ENCODE measurements at regions not wholly inside any gene's neighbourhood (a gene's known extent, or its start where the extent isn't known, plus 50 kb on each side); places are given as distances from the start of the nearest gene placed in this dataset.

DNA sequence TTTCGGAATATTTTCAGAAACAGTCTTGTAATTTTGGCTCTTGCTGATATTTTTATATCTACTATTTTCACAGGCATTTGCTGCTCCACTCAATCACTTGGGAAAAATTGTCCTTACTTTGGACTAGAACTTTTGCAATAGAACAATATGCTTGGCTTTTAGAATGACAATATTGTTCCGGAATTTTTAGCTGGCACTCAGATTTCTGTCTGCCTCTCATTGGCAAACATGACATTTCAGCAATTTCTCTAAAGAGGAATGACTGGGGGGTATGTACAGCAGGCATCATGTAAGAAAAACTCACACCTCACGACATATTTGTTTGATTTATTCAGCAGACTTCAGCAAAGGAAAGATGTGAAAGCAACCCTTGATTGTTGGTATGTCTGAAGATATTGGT lies 243.6 kb upstream of the GPRIN3 start:
- TF ChIP-seq POLR2A (IDR thresholded peaks at IDR 0.05; ENCODE audit: low read length) (no peak), GATA1 (IDR thresholded peaks at IDR 0.05; ENCODE audit: low read depth, low read length) (no peak)

All from erythroblast (primary cell).